ENCODE measurements at regions not wholly inside any gene's neighbourhood (a gene's known extent, or its start where the extent isn't known, plus 50 kb on each side); places are given as distances from the start of the nearest gene placed in this dataset.

DNA sequence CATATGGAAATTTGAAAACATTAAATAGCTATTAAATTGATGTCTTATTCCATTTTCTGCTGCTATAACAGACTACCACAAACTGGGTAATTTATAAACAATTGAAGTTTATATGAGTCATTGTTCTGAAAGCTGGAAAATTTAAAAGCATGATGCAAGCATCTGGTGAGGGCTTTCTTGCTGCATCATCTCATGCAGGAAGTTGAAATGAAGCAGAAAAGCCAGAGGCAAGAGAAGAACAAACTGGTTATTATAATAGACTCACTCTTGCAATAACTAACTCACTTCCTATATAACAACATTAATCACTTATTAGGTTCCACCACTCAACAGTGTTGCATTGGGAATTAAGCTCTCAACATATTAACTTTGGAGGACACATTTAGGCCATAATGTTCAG is 1277.4 kb downstream of the LRFN5 start:
- no peak for DNase-seq
- TF ChIP-seq, protein P1, sequence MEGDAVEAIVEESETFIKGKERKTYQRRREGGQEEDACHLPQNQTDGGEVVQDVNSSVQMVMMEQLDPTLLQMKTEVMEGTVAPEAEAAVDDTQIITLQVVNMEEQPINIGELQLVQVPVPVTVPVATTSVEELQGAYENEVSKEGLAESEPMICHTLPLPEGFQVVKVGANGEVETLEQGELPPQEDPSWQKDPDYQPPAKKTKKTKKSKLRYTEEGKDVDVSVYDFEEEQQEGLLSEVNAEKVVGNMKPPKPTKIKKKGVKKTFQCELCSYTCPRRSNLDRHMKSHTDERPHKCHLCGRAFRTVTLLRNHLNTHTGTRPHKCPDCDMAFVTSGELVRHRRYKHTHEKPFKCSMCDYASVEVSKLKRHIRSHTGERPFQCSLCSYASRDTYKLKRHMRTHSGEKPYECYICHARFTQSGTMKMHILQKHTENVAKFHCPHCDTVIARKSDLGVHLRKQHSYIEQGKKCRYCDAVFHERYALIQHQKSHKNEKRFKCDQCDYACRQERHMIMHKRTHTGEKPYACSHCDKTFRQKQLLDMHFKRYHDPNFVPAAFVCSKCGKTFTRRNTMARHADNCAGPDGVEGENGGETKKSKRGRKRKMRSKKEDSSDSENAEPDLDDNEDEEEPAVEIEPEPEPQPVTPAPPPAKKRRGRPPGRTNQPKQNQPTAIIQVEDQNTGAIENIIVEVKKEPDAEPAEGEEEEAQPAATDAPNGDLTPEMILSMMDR (IDR thresholded peaks at IDR 0.05), result no peak
- Histone ChIP-seq H3K4me1 (no peaks in the 10 kb centered on the region), H3K4me3 (no peak overlapping the region), H3K9me3 (peaks cover 0 to 6% of the 10 kb centered on the region in 2 donors), H3K36me3 (no peaks in the 10 kb centered on the region), H3K27ac (no peak overlapping the region), H3K27me3 (no peaks in the 10 kb centered on the region)
- no peak for ATAC-seq
- intact Hi-C loops (cut with DNase I), result no loop called here

DNA sequence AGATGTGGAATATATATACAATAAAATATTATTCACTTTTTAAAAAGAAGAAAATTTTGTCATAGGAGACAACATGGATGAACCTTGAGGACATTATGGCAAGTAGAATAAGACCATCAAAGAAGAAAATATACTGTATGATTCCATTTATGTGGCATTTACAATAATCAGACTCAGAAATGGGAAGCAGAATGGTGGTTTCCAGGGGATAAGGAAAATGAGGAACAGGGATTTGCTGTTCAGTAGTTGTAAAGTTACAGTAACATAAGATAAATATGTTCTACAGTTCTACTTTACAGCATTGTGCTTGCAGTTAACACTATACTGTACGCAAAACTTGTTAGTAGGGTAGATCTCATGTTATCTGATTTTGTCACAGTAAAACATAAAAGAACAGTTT is 1271.0 kb downstream of the LRFN5 start:
- no peak for DNase-seq
- TF ChIP-seq, protein P1 (IDR thresholded peaks at IDR 0.05), result no peak
- H3K9me3 ChIP-seq, result no peaks in the 10 kb centered on the region
- no peak overlapping the region for H3K27ac ChIP-seq
- H3K4me1 ChIP-seq, result no peaks in the 10 kb centered on the region
- H3K36me3 ChIP-seq, result no peaks in the 10 kb centered on the region
- no peak overlapping the region for H3K4me3 ChIP-seq
- no peaks in the 10 kb centered on the region for H3K27me3 ChIP-seq
- ATAC-seq, result no peak
- intact Hi-C loops (cut with DNase I), result no loop called here

DNA sequence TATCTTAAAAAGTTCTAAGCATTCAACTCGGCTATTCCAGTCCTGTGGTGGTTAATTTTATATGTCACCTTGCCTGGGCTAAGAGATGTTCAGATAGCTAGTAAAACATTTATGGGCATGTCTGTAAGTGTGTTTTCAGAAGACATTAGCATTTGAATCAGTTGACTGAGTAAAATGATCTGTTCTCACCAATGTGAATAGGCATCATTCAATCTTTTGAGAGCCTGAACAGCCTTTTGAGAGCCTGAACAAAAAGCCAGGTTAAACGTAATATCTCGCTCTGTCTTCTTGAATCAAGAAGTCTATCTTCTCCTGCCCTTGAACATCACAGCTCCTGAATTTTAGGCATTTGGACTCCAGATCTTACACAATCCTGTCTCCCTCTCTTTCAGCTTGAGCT is 1266.1 kb downstream of the LRFN5 start:
- Histone ChIP-seq H3K4me1 (no peaks in the 10 kb centered on the region), H3K27ac (no peak overlapping the region), H3K4me3 (no peak overlapping the region), H3K36me3 (no peaks in the 10 kb centered on the region), H3K9me3 (no peaks in the 10 kb centered on the region), H3K27me3 (no peaks in the 10 kb centered on the region)
- ATAC-seq, result no peak
- no peak for DNase-seq
- TF ChIP-seq, protein P1 (IDR thresholded peaks at IDR 0.05), result no peak
- intact Hi-C loops (cut with DNase I), result no loop called here

DNA sequence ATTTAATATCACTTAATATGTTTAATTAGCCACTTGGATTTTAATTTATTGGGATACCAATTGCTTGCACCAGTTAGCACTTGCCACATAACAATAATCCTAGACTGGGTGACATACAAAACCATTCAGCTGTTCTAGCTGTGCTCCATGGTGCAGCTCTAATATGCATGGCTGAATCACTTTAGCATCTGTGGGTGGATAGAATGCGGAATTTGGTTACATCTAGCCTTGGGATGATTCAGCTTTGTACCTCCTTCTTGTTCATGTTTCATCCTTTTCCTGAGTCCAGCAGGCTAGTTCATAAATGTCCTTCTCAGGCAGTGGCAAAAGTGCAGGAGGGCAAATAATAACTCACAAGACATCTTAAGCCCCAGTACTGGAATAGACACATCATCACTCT is 1263.0 kb downstream of the LRFN5 start:
- DNase-seq, result no peak
- Histone ChIP-seq H3K4me3 (no peak overlapping the region), H3K27ac (no peak overlapping the region), H3K4me1 (no peaks in the 10 kb centered on the region), H3K36me3 (no peaks in the 10 kb centered on the region), H3K9me3 (no peaks in the 10 kb centered on the region), H3K27me3 (no peaks in the 10 kb centered on the region)
- TF ChIP-seq, protein P1 (IDR thresholded peaks at IDR 0.05), result no peak
- intact Hi-C loops (cut with DNase I), result no loop called here
- ATAC-seq, result no peak

DNA sequence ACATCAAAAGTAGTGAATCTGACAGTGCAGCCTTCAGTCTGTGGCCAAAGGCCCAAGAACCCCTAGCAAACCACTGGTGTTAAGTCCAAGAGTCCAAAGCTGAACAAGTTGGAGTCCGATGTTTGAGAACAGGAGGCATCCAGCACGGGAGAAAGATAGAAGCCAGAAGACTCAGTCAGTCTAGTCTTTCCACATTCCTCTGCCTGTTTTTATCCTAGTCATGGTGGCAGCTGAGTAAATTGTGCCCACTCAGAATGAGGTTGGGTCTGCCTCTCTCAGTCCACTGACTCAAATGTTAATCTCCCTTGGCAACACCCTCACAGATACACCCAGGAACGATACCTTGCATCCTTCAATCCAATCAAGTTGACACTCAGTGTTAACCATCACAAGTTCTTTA is 1255.4 kb downstream of the LRFN5 start:
- no peaks in the 10 kb centered on the region for H3K27me3 ChIP-seq
- H3K36me3 ChIP-seq, result no peaks in the 10 kb centered on the region
- intact Hi-C loops (cut with DNase I), result no loop called here
- DNase-seq (no peak), ATAC-seq (no peak)
- H3K27ac ChIP-seq, result no peak overlapping the region
- H3K4me1 ChIP-seq, result no peaks in the 10 kb centered on the region
- TF ChIP-seq, protein P1 (IDR thresholded peaks at IDR 0.05), result no peak
- H3K4me3 ChIP-seq, result no peak overlapping the region
- no peaks in the 10 kb centered on the region for H3K9me3 ChIP-seq
